Psoas muscle (tissue), 7 donors: ENCODE measurements at regions not wholly inside any gene's neighbourhood (a gene's known extent, or its start where the extent isn't known, plus 50 kb on each side); places are given as distances from the start of the nearest gene placed in this dataset.

Experiments
- ATAC-seq, 4 donors: fragments of 200-7000 bp; cut with Tn5 transposase; one replicate each; pipeline ENCODE4 v1.9.1; 2020; ENCODE audit warnings: moderate library complexity in 3 of 4, mild to moderate bottlenecking in 2 of 4
- DNase-seq, 2 donors: peaks; one replicate each; pipeline ENCODE4 v3.0.0-alpha.2; 2020
- H3K27ac ChIP-seq: fragments of 200-600 bp; one replicate; pipeline ENCODE4 v1.8.0; 2022
- H3K27me3 ChIP-seq, 3 donors: fragments of 200-600 bp in 1 of 3; one replicate each; pipeline versions ENCODE4 v1.6.1 to v1.8.0; 2013 to 2022; ENCODE audit warnings: low read length in 2 of 3, mild to moderate bottlenecking in 2 of 3, moderate library complexity in 1 of 3; ENCODE audit not compliant: insufficient read depth in 3 of 3
- H3K36me3 ChIP-seq, 2 donors: fragments of 200-600 bp in 1 of 2; one replicate each; pipeline versions ENCODE4 v1.6.1 to v1.8.0; 2013 to 2022; ENCODE audit warnings: low read depth in 1 of 2, mild to moderate bottlenecking in 1 of 2, moderate library complexity in 1 of 2; ENCODE audit not compliant: insufficient read depth in 1 of 2
- H3K4me1 ChIP-seq: fragments of 200-600 bp; one replicate; pipeline ENCODE4 v1.8.0; 2022
- H3K4me3 ChIP-seq: fragments of 200-600 bp; one replicate; pipeline ENCODE4 v1.8.0; 2022; ENCODE audit warnings: mild to moderate bottlenecking
- H3K9me3 ChIP-seq: fragments of 200-600 bp; one replicate; pipeline ENCODE4 v1.8.0; 2022
- WGBS, 3 donors: extraction: QIAGEN DNeasy Blood & Tissue Kit; methylation state at CpG; one replicate each; pipeline versions ENCODE4 v1.1.6 to v1.1.7; 2013; 5-methylcytosine and 5-hydroxymethylcytosine counted together
- intact Hi-C, 2 donors: fragments of 100-400 bp; cut with DNase I; formaldehyde crosslinking; loops; one replicate each; pipeline versions ENCODE4 v1.11.0 to v1.14.2; 2022
- TF ChIP-seq, protein P1 (sequence below): fragments of 200-600 bp; IDR thresholded peaks from one replicate; pipeline ENCODE4 v1.8.0; 2022; ENCODE audit warnings: antibody characterized with exemption
- donor health status: healthy with polysubstance abuse.
- donor health status: DM: no; HTN: no; CAD: no; lungs with moderate emphysema.
- donor health status: Bipolar disorder and iron deficiency.
- donor health status: healthy.
- donor health status: DM: yes; HTN: yes; CAD: no.
- donor health status: DM: no; HTN: no; CAD: no.
- donor health status: DM: yes; HTN: yes; CAD: no.

GRCh38 chr3:96755519-96755918, 58.9 kb upstream of the EPHA6 start:
- ATAC-seq = no peak
- 65 to 76% (median 67%) methylated on average over 4 of the region's 4 CpGs for WGBS, 3 donors
- Histone ChIP-seq H3K9me3 (no peaks in the 10 kb centered on the region), H3K4me1 (no peaks in the 10 kb centered on the region), H3K4me3 (no peak overlapping the region), H3K27ac (no peak overlapping the region), H3K36me3 (no peaks in the 10 kb centered on the region), H3K27me3 (no peaks in the 10 kb centered on the region)
- intact Hi-C loops = no loop called here
- TF ChIP-seq, protein P1, sequence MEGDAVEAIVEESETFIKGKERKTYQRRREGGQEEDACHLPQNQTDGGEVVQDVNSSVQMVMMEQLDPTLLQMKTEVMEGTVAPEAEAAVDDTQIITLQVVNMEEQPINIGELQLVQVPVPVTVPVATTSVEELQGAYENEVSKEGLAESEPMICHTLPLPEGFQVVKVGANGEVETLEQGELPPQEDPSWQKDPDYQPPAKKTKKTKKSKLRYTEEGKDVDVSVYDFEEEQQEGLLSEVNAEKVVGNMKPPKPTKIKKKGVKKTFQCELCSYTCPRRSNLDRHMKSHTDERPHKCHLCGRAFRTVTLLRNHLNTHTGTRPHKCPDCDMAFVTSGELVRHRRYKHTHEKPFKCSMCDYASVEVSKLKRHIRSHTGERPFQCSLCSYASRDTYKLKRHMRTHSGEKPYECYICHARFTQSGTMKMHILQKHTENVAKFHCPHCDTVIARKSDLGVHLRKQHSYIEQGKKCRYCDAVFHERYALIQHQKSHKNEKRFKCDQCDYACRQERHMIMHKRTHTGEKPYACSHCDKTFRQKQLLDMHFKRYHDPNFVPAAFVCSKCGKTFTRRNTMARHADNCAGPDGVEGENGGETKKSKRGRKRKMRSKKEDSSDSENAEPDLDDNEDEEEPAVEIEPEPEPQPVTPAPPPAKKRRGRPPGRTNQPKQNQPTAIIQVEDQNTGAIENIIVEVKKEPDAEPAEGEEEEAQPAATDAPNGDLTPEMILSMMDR = no peak
- no peak for DNase-seq

GRCh38 chr3:96756516-96756915, 57.9 kb upstream of the EPHA6 start:
- no peak overlapping the region for H3K4me3 ChIP-seq
- no peaks in the 10 kb centered on the region for H3K27me3 ChIP-seq
- H3K27ac ChIP-seq = no peak overlapping the region
- no peak for ATAC-seq
- no peaks in the 10 kb centered on the region for H3K36me3 ChIP-seq
- H3K4me1 ChIP-seq = no peaks in the 10 kb centered on the region
- WGBS, 3 donors = 71 to 76% (median 75%) methylated on average over 1 of the region's 1 CpG
- TF ChIP-seq, protein P1 = no peak
- no peaks in the 10 kb centered on the region for H3K9me3 ChIP-seq
- no peak for DNase-seq
- intact Hi-C loops = no loop called here

GRCh38 chr3:96760956-96761355, 53.4 kb upstream of the EPHA6 start:
- TF ChIP-seq, protein P1 = no peak
- no peaks in the 10 kb centered on the region for H3K27me3 ChIP-seq
- H3K27ac ChIP-seq = no peak overlapping the region
- ATAC-seq = no peak
- intact Hi-C loops = no loop called here
- H3K36me3 ChIP-seq = no peaks in the 10 kb centered on the region
- no peak for DNase-seq
- no peak overlapping the region for H3K4me3 ChIP-seq
- H3K9me3 ChIP-seq = no peaks in the 10 kb centered on the region
- no peaks in the 10 kb centered on the region for H3K4me1 ChIP-seq
- 71 to 80% (median 74%) methylated on average over 4 of the region's 4 CpGs for WGBS, 3 donors
